Kidney (tissue), 13 donors: ENCODE measurements at regions not wholly inside any gene's neighbourhood (a gene's known extent, or its start where the extent isn't known, plus 50 kb on each side); places are given as distances from the start of the nearest gene placed in this dataset.

Experiments
- DNase-seq, 5 donors: peaks; one replicate each; pipeline ENCODE4 v3.0.0-alpha.2; 2013 to 2020
- FAIRE-seq: peaks from 2 replicates; lab custom pipeline; 2012; peaks lifted over from hg19 to GRCh38; lab: Jason Lieb, UNC
- H3K27ac ChIP-seq, 2 donors: one replicate each; pipeline ENCODE4 v1.7.0; 2013; ENCODE audit warnings: low read depth in 2 of 2, low read length in 2 of 2, inconsistent platforms in 1 of 2
- H3K27me3 ChIP-seq: one replicate; pipeline ENCODE4 v1.7.1; 2013; ENCODE audit warnings: low read length, inconsistent platforms; ENCODE audit not compliant: control insufficient read depth, insufficient read depth
- H3K36me3 ChIP-seq, 3 donors: one replicate each; pipeline versions ENCODE4 v1.7.0 to v1.7.1; 2013; ENCODE audit warnings: low read length in 3 of 3, control low read depth in 1 of 3, inconsistent platforms in 1 of 3; ENCODE audit not compliant: insufficient read depth in 3 of 3, control insufficient read depth in 2 of 3
- H3K4me1 ChIP-seq, 3 donors: one replicate each; pipeline versions ENCODE4 v1.7.0 to v1.7.1; 2013; ENCODE audit warnings: low read length in 3 of 3, inconsistent platforms in 1 of 3, low read depth in 1 of 3; ENCODE audit not compliant: control insufficient read depth in 2 of 3, insufficient read depth in 2 of 3
- H3K4me3 ChIP-seq, 3 donors: one replicate each; pipeline versions ENCODE4 v1.7.0 to v1.8.1; 2013; ENCODE audit warnings: low read length in 3 of 3, control low read depth in 1 of 3, inconsistent platforms in 1 of 3
- H3K9ac ChIP-seq, 3 donors: one replicate each; pipeline versions ENCODE4 v1.7.0 to v1.7.1; 2013; ENCODE audit warnings: low read length in 3 of 3, control low read depth in 1 of 3, inconsistent platforms in 1 of 3
- H3K9me3 ChIP-seq, 3 donors: one replicate each; pipeline versions ENCODE4 v1.7.0 to v1.7.1; 2013; ENCODE audit warnings: low read length in 3 of 3, control low read depth in 1 of 3, inconsistent platforms in 1 of 3; ENCODE audit not compliant: control insufficient read depth in 2 of 3, insufficient read depth in 1 of 3
- CTCF ChIP-seq: IDR thresholded peaks from 3 replicates; pipeline ENCODE4 v1.5.1; 2012; ENCODE audit warnings: mild to moderate bottlenecking, moderate library complexity, borderline replicate concordance; ENCODE audit not compliant: insufficient read depth; ENCODE audit errors: extremely low read depth
- intact Hi-C: fragments of 100-400 bp; cut with DNase I; formaldehyde crosslinking; loops from one replicate; pipeline ENCODE4 v1.11.1; 2022
- donor health status: control.
- donor health status: control.
- donor health status: control.
- donor health status: control.
- donor health status: control.
- donor health status: DM: yes; HTN: yes; CAD: no.
- donor health status: Normal renal cell carcinoma (clear cell type).

DNA sequence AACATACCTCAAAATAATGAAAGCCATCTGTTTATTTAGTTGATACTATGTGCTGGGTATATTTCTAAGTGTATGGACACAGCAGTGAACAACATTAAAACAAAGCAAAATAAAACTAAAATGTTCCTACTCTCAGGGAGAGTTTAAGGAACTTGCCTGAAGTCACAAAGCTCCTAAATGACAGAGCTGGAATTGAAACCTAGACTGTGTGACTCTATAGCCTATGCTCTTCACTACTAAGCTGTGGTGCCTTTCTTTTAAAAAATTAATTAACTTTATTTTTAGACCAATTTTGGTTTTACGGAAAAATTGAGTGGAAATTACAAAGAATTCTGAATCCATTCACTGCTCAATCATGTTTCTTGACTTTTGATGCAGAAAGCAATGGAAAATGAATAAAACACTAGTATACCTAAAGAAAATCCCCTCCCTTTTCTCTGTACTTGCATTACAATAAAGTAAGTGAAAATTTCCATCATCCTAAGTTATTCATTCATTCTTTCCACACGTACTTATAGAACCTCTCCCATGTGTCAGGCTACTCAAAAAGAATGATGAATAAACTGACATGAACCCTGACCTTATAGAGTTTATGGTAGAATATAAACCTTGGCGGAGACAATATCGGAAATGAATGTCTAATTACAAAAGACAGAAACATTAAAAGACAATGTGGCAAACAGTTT is 189.8 kb upstream of the RBMS3 start:
- Histone ChIP-seq H3K27me3 (no peaks in the 10 kb centered on the region), H3K9me3 (peaks cover 0 to 3% (median 0%) of the 10 kb centered on the region in 3 donors), H3K9ac (no peak overlapping the region), H3K36me3 (no peaks in the 10 kb centered on the region), H3K27ac (no peak overlapping the region), H3K4me1 (no peaks in the 10 kb centered on the region), H3K4me3 (no peak overlapping the region)
- DNase-seq = no peak
- no peak for FAIRE-seq
- TF ChIP-seq CTCF = no peak
- intact Hi-C loops = no loop called here

DNA sequence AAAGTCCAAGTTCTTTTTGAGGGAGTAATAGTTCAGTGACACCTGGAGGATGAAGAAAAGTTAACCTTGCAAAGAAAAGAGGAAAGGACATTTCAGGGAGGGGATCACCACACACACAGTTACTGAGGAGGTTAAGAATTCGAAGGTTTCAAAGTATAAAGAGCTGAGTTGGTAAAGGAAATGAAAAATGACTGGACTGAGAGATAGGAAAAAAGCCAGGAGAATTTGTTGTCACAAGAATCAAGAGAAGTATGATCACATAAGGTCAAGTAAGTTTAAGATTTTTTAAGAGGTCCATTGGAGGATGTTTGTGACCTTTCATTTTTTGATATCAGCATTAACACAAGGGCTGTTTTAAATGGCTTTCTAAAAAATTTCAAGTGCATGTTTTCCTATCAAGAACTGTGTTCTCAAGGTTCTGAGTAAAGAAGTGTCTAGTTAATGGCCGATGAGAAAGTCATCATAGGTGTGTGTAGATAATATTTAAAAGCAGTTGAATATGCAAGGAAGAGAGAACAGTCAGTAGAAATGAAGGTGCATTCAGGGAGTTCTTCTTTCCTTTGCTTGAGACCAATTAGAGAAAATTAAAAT is 189.2 kb upstream of the RBMS3 start:
- Histone ChIP-seq H3K9ac (no peak overlapping the region), H3K9me3 (peaks cover 0 to 3% (median 0%) of the 10 kb centered on the region in 3 donors), H3K4me1 (no peaks in the 10 kb centered on the region), H3K4me3 (no peak overlapping the region), H3K27ac (no peak overlapping the region), H3K27me3 (no peaks in the 10 kb centered on the region), H3K36me3 (no peaks in the 10 kb centered on the region)
- no peak for FAIRE-seq
- intact Hi-C loops = no loop called here
- DNase-seq = no peak
- TF ChIP-seq CTCF = no peak

GRCh38 chr3:29092348-29092747 is 188.5 kb upstream of the RBMS3 start:
- no peak for FAIRE-seq
- no peak overlapping the region for H3K4me3 ChIP-seq
- intact Hi-C loops = no loop called here
- H3K36me3 ChIP-seq = no peaks in the 10 kb centered on the region
- peaks cover 0 to 3% (median 0%) of the 10 kb centered on the region in 3 donors for H3K9me3 ChIP-seq
- H3K4me1 ChIP-seq = no peaks in the 10 kb centered on the region
- no peak for DNase-seq
- TF ChIP-seq CTCF = no peak
- no peaks in the 10 kb centered on the region for H3K27me3 ChIP-seq
- H3K9ac ChIP-seq = no peak overlapping the region
- H3K27ac ChIP-seq = no peak overlapping the region
